Loucy (cell line): ENCODE measurements at regions not wholly inside any gene's neighbourhood (a gene's known extent, or its start where the extent isn't known, plus 50 kb on each side); places are given as distances from the start of the nearest gene placed in this dataset.

Source experiments
- H2AFZ ChIP-seq: fragments of 200-600 bp; sonication (generic); 2 replicates; pipeline ENCODE4 v1.6.0; 2016; ENCODE audit warnings: antibody characterized with exemption, mild to moderate bottlenecking, low read length, moderate library complexity
- H3F3A ChIP-seq: fragments of 200-600 bp; 2 replicates; pipeline ENCODE4 v1.6.0; 2016; ENCODE audit warnings: antibody characterized with exemption, low read depth, mild to moderate bottlenecking
- H3K27me3 ChIP-seq: fragments of 200-600 bp; sonication (generic); 2 replicates; pipeline ENCODE4 v1.6.1; 2014; ENCODE audit warnings: low read length, mild to moderate bottlenecking; ENCODE audit not compliant: insufficient read depth, poor library complexity, severe bottlenecking
- H3K36me3 ChIP-seq: fragments of 200-600 bp; sonication (generic); 2 replicates; pipeline ENCODE4 v1.6.1; 2016; ENCODE audit warnings: low read length; ENCODE audit not compliant: insufficient read depth
- H3K4me1 ChIP-seq: fragments of 200-600 bp; sonication (generic); 2 replicates; pipeline ENCODE4 v1.5.1; 2014; ENCODE audit warnings: low read length, mild to moderate bottlenecking; ENCODE audit not compliant: insufficient read depth, poor library complexity, severe bottlenecking
- H3K4me2 ChIP-seq: fragments of 200-600 bp; sonication (generic); 2 replicates; pipeline ENCODE4 v1.6.0; 2014; ENCODE audit warnings: antibody characterized with exemption, low read length, low read depth, mild to moderate bottlenecking; ENCODE audit not compliant: poor library complexity, severe bottlenecking
- H3K4me3 ChIP-seq: fragments of 200-600 bp; sonication (generic); 2 replicates; pipeline ENCODE4 v1.5.1; 2014; ENCODE audit warnings: low read length, mild to moderate bottlenecking, mixed read lengths; ENCODE audit not compliant: poor library complexity, severe bottlenecking
- H3K79me2 ChIP-seq: fragments of 200-600 bp; sonication (generic); 2 replicates; pipeline ENCODE4 v1.6.1; 2014; ENCODE audit warnings: low read length; ENCODE audit not compliant: insufficient read depth
- H3K9ac ChIP-seq: fragments of 200-600 bp; sonication (generic); 2 replicates; pipeline ENCODE4 v1.6.0; 2014; ENCODE audit warnings: mild to moderate bottlenecking, low read depth, low read length, moderate library complexity; ENCODE audit not compliant: poor library complexity, severe bottlenecking
- H3K9me2 ChIP-seq: fragments of 200-600 bp; sonication (generic); replicated peaks from 2 replicates; pipeline ENCODE4 v1.6.1; 2016; ENCODE audit warnings: low read depth, low read length, mixed read lengths
- H3K9me3 ChIP-seq: fragments of 200-600 bp; sonication (generic); 2 replicates; pipeline ENCODE4 v1.6.1; 2014; ENCODE audit warnings: mild to moderate bottlenecking, antibody characterized with exemption, low read length, low read depth; ENCODE audit not compliant: insufficient read depth
- H4K20me1 ChIP-seq: fragments of 200-600 bp; sonication (generic); 2 replicates; pipeline ENCODE4 v1.6.0; 2014; ENCODE audit warnings: antibody characterized with exemption, low read length, mild to moderate bottlenecking; ENCODE audit not compliant: insufficient read depth, poor library complexity, severe bottlenecking
- CTCF ChIP-seq: fragments of 200-600 bp; sonication (generic); conservative IDR thresholded peaks from 2 replicates; pipeline ENCODE4 v1.5.1; 2014; ENCODE audit warnings: mild to moderate bottlenecking, antibody characterized with exemption, low read length
- EZH2phosphoT487 ChIP-seq: fragments of 200-600 bp; IDR thresholded peaks from 2 replicates; pipeline ENCODE4 v1.6.1; 2018; ENCODE audit warnings: antibody characterized with exemption, mild to moderate bottlenecking, moderate library complexity, borderline replicate concordance

- no peaks in the 10 kb centered on the region for H4K20me1 ChIP-seq
- H3K27me3 ChIP-seq = no peaks in the 10 kb centered on the region
- H3K4me2 ChIP-seq = no peak overlapping the region
- H3K36me3 ChIP-seq = no peaks in the 10 kb centered on the region
- no peak overlapping the region for H3K9ac ChIP-seq
- no peaks in the 10 kb centered on the region for H3K79me2 ChIP-seq
- TF ChIP-seq CTCF = no peak
- TF ChIP-seq EZH2phosphoT487 = no peak
- H3F3A ChIP-seq = no peaks in the 10 kb centered on the region
- H3K4me1 ChIP-seq = peaks cover 4% of the 10 kb centered on the region
- H2AFZ ChIP-seq = no peak overlapping the region
- no peak overlapping the region for H3K4me3 ChIP-seq
- no peaks in the 10 kb centered on the region for H3K9me2 ChIP-seq
- H3K9me3 ChIP-seq = no peaks in the 10 kb centered on the region
Measured at GRCh38 chr7:24157666-24158065, 126.3 kb upstream of the NPY start.

GRCh38 chr7:24158975-24159374 lies 125.0 kb upstream of the NPY start:
- H3K4me3 ChIP-seq = no peak overlapping the region
- no peak overlapping the region for H2AFZ ChIP-seq
- TF ChIP-seq EZH2phosphoT487 (no peak), CTCF (no peak)
- no peaks in the 10 kb centered on the region for H3K9me2 ChIP-seq
- no peaks in the 10 kb centered on the region for H4K20me1 ChIP-seq
- H3K9me3 ChIP-seq = no peaks in the 10 kb centered on the region; the same call in 1 of the 2 replicates
- H3K36me3 ChIP-seq = no peaks in the 10 kb centered on the region
- no peaks in the 10 kb centered on the region for H3K4me1 ChIP-seq
- H3K9ac ChIP-seq = no peak overlapping the region
- H3K4me2 ChIP-seq = no peak overlapping the region
- H3K27me3 ChIP-seq = no peaks in the 10 kb centered on the region
- H3F3A ChIP-seq = no peaks in the 10 kb centered on the region
- H3K79me2 ChIP-seq = no peaks in the 10 kb centered on the region

- Histone ChIP-seq H3K27me3 (no peaks in the 10 kb centered on the region), H4K20me1 (no peaks in the 10 kb centered on the region), H3K9ac (no peak overlapping the region), H3K9me3 (peaks cover 9% of the 10 kb centered on the region; the same call in 1 of the 2 replicates), H3K4me2 (no peak overlapping the region), H3K79me2 (no peaks in the 10 kb centered on the region), H2AFZ (no peak overlapping the region), H3K36me3 (no peaks in the 10 kb centered on the region), H3F3A (no peaks in the 10 kb centered on the region; the same call in 1 of the 2 replicates), H3K9me2 (no peaks in the 10 kb centered on the region), H3K4me1 (no peaks in the 10 kb centered on the region), H3K4me3 (no peak overlapping the region)
- no peak for TF ChIP-seq EZH2phosphoT487
- no peak for TF ChIP-seq CTCF
Measured at GRCh38 chr7:24164401-24164800, 119.6 kb upstream of the NPY start.
